ENCODE measurements at regions not wholly inside any gene's neighbourhood (a gene's known extent, or its start where the extent isn't known, plus 50 kb on each side); places are given as distances from the start of the nearest gene placed in this dataset.

DNA sequence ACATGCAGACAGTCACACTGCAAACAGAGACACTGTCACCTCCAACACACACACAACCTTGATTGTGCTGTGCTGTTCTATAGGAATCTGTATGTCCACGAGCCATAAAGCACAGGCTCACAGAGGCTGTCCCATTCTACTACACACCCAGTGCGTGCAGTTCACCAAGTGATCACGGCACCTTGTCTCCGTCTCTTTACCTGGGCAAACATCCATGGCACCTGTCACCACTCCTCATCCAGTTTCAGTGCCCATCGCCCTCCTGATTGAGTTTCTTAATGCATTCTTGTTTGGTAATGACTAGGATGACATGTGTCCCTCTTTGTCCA lies 65.8 kb upstream of the STMND1 start:
- TF ChIP-seq, protein P1, sequence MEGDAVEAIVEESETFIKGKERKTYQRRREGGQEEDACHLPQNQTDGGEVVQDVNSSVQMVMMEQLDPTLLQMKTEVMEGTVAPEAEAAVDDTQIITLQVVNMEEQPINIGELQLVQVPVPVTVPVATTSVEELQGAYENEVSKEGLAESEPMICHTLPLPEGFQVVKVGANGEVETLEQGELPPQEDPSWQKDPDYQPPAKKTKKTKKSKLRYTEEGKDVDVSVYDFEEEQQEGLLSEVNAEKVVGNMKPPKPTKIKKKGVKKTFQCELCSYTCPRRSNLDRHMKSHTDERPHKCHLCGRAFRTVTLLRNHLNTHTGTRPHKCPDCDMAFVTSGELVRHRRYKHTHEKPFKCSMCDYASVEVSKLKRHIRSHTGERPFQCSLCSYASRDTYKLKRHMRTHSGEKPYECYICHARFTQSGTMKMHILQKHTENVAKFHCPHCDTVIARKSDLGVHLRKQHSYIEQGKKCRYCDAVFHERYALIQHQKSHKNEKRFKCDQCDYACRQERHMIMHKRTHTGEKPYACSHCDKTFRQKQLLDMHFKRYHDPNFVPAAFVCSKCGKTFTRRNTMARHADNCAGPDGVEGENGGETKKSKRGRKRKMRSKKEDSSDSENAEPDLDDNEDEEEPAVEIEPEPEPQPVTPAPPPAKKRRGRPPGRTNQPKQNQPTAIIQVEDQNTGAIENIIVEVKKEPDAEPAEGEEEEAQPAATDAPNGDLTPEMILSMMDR (IDR thresholded peaks at IDR 0.05) = no peak
- TF ChIP-seq POLR2A (IDR thresholded peaks at IDR 0.05) = no peak
